OCI-LY1 (cell line): ENCODE measurements at regions not wholly inside any gene's neighbourhood (a gene's known extent, or its start where the extent isn't known, plus 50 kb on each side); places are given as distances from the start of the nearest gene placed in this dataset.

Experiments
- EZH2 ChIP-seq: fragments of 200-600 bp; sonication (generic), shearing (Covaris generic); IDR thresholded peaks from 2 replicates; pipeline ENCODE4 v1.8.0; 2017; ENCODE audit warnings: borderline replicate concordance, mixed run types, mild to moderate bottlenecking, antibody characterized with exemption, low read length, moderate library complexity, mixed read lengths
- TF ChIP-seq, protein P1 (sequence below): fragments of 200-600 bp; sonication (generic), shearing (Covaris generic); IDR thresholded peaks from 2 replicates; pipeline ENCODE4 v1.5.1; 2017; ENCODE audit warnings: mild to moderate bottlenecking, antibody characterized with exemption, low read length, moderate library complexity, mixed read lengths

DNA sequence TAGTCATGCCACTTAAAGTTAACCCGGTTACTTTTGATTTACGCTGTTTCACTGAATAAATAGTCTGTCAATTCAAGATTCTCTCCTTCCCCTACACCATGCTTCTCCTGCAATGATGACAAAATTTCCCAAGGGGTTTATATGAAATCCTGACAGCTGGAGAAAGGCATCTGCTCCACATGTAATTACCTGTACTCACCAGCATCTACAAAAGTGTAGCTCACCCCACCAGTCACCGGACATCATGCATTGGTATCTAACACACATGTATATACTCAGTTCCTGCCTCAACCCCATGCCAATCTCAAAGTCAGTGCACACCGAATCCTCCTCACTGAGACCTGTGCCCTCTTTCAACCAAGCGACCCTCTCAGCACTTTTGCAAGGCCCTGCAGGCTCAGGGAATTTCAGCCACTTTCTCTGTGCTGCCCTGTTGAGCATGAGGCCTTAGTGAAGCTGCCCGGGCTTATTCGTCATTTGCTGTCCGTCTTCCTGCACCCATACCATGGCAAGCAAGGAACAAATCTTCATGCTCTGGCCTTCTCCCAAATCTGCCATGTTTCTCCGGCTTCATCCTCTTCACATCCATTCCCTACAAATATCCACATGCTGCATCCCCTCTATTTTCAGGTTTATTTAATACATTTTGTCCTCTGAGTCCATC, 131.6 kb downstream of the SEC23A start:
- TF ChIP-seq, protein P1, sequence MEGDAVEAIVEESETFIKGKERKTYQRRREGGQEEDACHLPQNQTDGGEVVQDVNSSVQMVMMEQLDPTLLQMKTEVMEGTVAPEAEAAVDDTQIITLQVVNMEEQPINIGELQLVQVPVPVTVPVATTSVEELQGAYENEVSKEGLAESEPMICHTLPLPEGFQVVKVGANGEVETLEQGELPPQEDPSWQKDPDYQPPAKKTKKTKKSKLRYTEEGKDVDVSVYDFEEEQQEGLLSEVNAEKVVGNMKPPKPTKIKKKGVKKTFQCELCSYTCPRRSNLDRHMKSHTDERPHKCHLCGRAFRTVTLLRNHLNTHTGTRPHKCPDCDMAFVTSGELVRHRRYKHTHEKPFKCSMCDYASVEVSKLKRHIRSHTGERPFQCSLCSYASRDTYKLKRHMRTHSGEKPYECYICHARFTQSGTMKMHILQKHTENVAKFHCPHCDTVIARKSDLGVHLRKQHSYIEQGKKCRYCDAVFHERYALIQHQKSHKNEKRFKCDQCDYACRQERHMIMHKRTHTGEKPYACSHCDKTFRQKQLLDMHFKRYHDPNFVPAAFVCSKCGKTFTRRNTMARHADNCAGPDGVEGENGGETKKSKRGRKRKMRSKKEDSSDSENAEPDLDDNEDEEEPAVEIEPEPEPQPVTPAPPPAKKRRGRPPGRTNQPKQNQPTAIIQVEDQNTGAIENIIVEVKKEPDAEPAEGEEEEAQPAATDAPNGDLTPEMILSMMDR = no peak
- no peak for TF ChIP-seq EZH2
